Neural progenitor cell (in vitro differentiated cells): ENCODE measurements at regions not wholly inside any gene's neighbourhood (a gene's known extent, or its start where the extent isn't known, plus 50 kb on each side); places are given as distances from the start of the nearest gene placed in this dataset.

Source experiments
- DNase-seq: peaks from one replicate; pipeline ENCODE4 v3.0.0-alpha.2; 2016; ENCODE audit warnings: low spot score
- H2AFZ ChIP-seq: fragments of 200-600 bp; sonication (generic); replicated peaks from 2 replicates; pipeline ENCODE4 v1.6.1; 2016; ENCODE audit warnings: antibody characterized with exemption
- H3F3A ChIP-seq: fragments of 200-600 bp; sonication (generic); 2 replicates; pipeline ENCODE4 v1.6.1; 2016; ENCODE audit warnings: antibody characterized with exemption, low read depth
- H3K27ac ChIP-seq: fragments of 200-600 bp; sonication (generic); 2 replicates; pipeline ENCODE4 v1.5.1; 2016; ENCODE audit warnings: mild to moderate bottlenecking
- H3K27me3 ChIP-seq: fragments of 200-600 bp; sonication (generic); 2 replicates; pipeline ENCODE4 v1.6.1; 2016; ENCODE audit warnings: mild to moderate bottlenecking, moderate library complexity
- H3K36me3 ChIP-seq: fragments of 200-600 bp; sonication (generic); 2 replicates; pipeline ENCODE4 v1.5.1; 2016
- H3K4me1 ChIP-seq: fragments of 200-600 bp; sonication (generic); 2 replicates; pipeline ENCODE4 v1.6.1; 2016; ENCODE audit warnings: mixed run types
- H3K4me2 ChIP-seq: fragments of 200-600 bp; sonication (generic); 2 replicates; pipeline ENCODE4 v1.6.1; 2016
- H3K4me3 ChIP-seq: fragments of 200-600 bp; sonication (generic); 2 replicates; pipeline ENCODE4 v1.5.1; 2016
- H3K79me2 ChIP-seq: fragments of 200-600 bp; sonication (generic); 2 replicates; pipeline ENCODE4 v1.6.1; 2016; ENCODE audit warnings: low read depth
- H3K9ac ChIP-seq: fragments of 200-600 bp; sonication (generic); 2 replicates; pipeline ENCODE4 v1.6.1; 2016
- H3K9me3 ChIP-seq: fragments of 200-600 bp; sonication (generic); 2 replicates; pipeline ENCODE4 v1.5.1; 2016; ENCODE audit warnings: low read depth
- H4K20me1 ChIP-seq: fragments of 200-600 bp; sonication (generic); 2 replicates; pipeline ENCODE4 v1.6.1; 2016; ENCODE audit warnings: low read depth
- H3K27ac Mint-ChIP-seq: 3 replicates; pipeline ENCODE4 v1.8.0; 2021; ENCODE audit warnings: mixed read lengths
- H3K27me3 Mint-ChIP-seq: 2 replicates; pipeline ENCODE4 v1.8.0; 2022; ENCODE audit warnings: low read depth, mild to moderate bottlenecking, inconsistent platforms, moderate library complexity, mixed read lengths; ENCODE audit not compliant: insufficient read depth
- H3K36me3 Mint-ChIP-seq: 3 replicates; pipeline ENCODE4 v1.8.0; 2021; ENCODE audit warnings: mixed read lengths
- H3K4me1 Mint-ChIP-seq: 3 replicates; pipeline ENCODE4 v1.8.0; 2021; ENCODE audit warnings: mixed read lengths
- H3K4me3 Mint-ChIP-seq: 3 replicates; pipeline ENCODE4 v1.8.0; 2021; ENCODE audit warnings: mild to moderate bottlenecking, moderate library complexity, mixed read lengths
- H3K9me3 Mint-ChIP-seq: 3 replicates; pipeline ENCODE4 v1.8.0; 2020; ENCODE audit warnings: mixed read lengths
- EZH2 ChIP-seq: fragments of 200-600 bp; sonication (generic); IDR thresholded peaks from 2 replicates; pipeline ENCODE4 v1.6.1; 2017; ENCODE audit warnings: antibody characterized with exemption, mild to moderate bottlenecking, moderate library complexity
- EZH2phosphoT487 ChIP-seq: fragments of 200-600 bp; sonication (generic); IDR thresholded peaks from 2 replicates; pipeline ENCODE4 v1.6.1; 2017; ENCODE audit warnings: antibody characterized with exemption
- TF ChIP-seq, protein P1 (sequence below): fragments of 200-600 bp; sonication (generic); IDR thresholded peaks from 2 replicates; pipeline ENCODE4 v1.5.1; 2017; ENCODE audit warnings: antibody characterized with exemption, mild to moderate bottlenecking

DNA sequence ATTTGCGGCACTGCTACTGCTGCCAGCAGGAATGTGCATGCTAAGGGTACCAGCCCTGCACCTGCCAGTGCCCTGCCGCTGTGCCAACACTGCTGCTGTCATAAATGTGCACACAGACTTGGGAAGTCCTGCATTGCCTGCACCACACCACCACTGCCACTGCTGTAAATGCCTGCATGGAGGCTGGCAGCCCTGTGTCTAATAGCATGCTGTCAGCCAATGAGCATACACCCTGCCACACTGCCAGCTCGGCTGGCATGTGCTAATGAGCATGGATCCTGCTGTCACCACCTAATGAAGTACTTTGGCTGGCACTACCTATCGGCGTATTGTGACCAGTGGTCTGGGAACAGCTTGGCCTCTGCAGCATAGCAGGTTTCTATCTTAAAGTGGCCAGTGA, 981.8 kb upstream of the GBE1 start:
- Histone ChIP-seq H3K27ac (no peak overlapping the region), H3F3A (no peaks in the 10 kb centered on the region), H3K4me3 (no peak overlapping the region), H2AFZ (no peak overlapping the region), H3K4me2 (no peak overlapping the region), H3K79me2 (no peaks in the 10 kb centered on the region), H3K27me3 (no peaks in the 10 kb centered on the region), H3K36me3 (no peaks in the 10 kb centered on the region), H3K4me1 (peaks cover 9% of the 10 kb centered on the region), H3K9ac (no peak overlapping the region), H4K20me1 (no peaks in the 10 kb centered on the region), H3K9me3 (no peaks in the 10 kb centered on the region)
- DNase-seq, result no peak
- peaks cover 9% of the 10 kb centered on the region for H3K4me1 Mint-ChIP-seq
- H3K27ac Mint-ChIP-seq, result no peak overlapping the region
- TF ChIP-seq, protein P1, sequence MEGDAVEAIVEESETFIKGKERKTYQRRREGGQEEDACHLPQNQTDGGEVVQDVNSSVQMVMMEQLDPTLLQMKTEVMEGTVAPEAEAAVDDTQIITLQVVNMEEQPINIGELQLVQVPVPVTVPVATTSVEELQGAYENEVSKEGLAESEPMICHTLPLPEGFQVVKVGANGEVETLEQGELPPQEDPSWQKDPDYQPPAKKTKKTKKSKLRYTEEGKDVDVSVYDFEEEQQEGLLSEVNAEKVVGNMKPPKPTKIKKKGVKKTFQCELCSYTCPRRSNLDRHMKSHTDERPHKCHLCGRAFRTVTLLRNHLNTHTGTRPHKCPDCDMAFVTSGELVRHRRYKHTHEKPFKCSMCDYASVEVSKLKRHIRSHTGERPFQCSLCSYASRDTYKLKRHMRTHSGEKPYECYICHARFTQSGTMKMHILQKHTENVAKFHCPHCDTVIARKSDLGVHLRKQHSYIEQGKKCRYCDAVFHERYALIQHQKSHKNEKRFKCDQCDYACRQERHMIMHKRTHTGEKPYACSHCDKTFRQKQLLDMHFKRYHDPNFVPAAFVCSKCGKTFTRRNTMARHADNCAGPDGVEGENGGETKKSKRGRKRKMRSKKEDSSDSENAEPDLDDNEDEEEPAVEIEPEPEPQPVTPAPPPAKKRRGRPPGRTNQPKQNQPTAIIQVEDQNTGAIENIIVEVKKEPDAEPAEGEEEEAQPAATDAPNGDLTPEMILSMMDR, result no peak
- TF ChIP-seq EZH2 (no peak), EZH2phosphoT487 (no peak)
- peaks cover 2% of the 10 kb centered on the region for H3K27me3 Mint-ChIP-seq
- H3K4me3 Mint-ChIP-seq, result no peak overlapping the region
- H3K36me3 Mint-ChIP-seq, result no peaks in the 10 kb centered on the region
- no peaks in the 10 kb centered on the region for H3K9me3 Mint-ChIP-seq

DNA sequence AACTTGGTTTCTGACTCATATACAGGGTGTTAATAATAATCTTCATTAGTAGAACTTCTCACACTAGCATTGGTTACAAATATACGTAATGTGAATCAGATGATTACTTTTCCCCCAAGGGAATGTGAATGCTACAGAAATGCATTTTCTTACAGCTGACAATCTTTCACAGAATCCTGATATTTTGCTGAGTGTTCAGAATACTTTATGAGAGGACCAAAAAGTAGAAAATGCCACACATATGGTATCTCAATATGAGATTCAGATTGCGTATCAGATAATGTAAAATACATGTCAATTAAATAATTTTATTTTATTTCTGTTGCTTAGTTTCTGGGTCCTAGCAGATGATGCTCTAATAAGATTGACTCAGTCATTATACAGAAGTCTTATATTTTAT, 979.9 kb upstream of the GBE1 start:
- no peak for DNase-seq
- no peaks in the 10 kb centered on the region for H3K9me3 ChIP-seq
- H3K4me1 Mint-ChIP-seq, result peaks cover 9% of the 10 kb centered on the region
- no peaks in the 10 kb centered on the region for H3K79me2 ChIP-seq
- H3K36me3 ChIP-seq, result no peaks in the 10 kb centered on the region
- H3K9ac ChIP-seq, result no peak overlapping the region
- H3K4me3 ChIP-seq, result no peak overlapping the region
- H3K4me2 ChIP-seq, result no peak overlapping the region
- H3K4me3 Mint-ChIP-seq, result no peak overlapping the region
- H3K27me3 ChIP-seq, result no peaks in the 10 kb centered on the region
- peaks cover 11% of the 10 kb centered on the region for H3K4me1 ChIP-seq
- H3K27ac ChIP-seq, result no peak overlapping the region
- H2AFZ ChIP-seq, result no peak overlapping the region
- H3K36me3 Mint-ChIP-seq, result no peaks in the 10 kb centered on the region
- no peaks in the 10 kb centered on the region for H3F3A ChIP-seq
- no peak for TF ChIP-seq EZH2phosphoT487
- no peak for TF ChIP-seq EZH2
- TF ChIP-seq, protein P1, result no peak
- no peaks in the 10 kb centered on the region for H3K9me3 Mint-ChIP-seq
- H4K20me1 ChIP-seq, result no peaks in the 10 kb centered on the region
- H3K27ac Mint-ChIP-seq, result no peak overlapping the region
- peaks cover 2% of the 10 kb centered on the region for H3K27me3 Mint-ChIP-seq

DNA sequence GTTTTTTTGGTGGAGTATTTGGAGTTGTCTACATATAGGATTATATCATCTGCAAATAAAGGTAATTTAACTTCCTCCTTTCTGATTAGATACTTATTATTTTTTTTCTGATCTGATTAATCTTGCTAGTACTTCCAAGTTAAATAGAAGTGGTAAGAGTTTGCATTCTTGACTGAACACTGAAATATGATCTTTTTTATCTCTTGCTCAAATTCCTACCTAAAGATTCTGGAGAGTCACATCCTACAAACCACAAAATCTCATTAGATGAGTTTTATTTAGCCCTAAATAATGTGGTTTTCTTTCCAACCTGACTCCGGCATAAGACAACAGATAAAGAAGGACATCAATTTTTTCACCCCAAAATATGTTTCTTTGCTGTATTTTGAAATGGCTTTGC, 977.9 kb upstream of the GBE1 start:
- no peak for DNase-seq
- no peak overlapping the region for H3K27ac Mint-ChIP-seq
- peaks cover 9% of the 10 kb centered on the region for H3K4me1 Mint-ChIP-seq
- no peaks in the 10 kb centered on the region for H3K9me3 Mint-ChIP-seq
- Histone ChIP-seq H3K9me3 (no peaks in the 10 kb centered on the region), H3K27ac (no peak overlapping the region), H3K9ac (no peak overlapping the region), H3K4me3 (no peak overlapping the region), H3K79me2 (no peaks in the 10 kb centered on the region), H3K27me3 (no peaks in the 10 kb centered on the region), H2AFZ (no peak overlapping the region), H3K4me1 (peaks cover 14% of the 10 kb centered on the region), H3K4me2 (no peak overlapping the region), H3K36me3 (no peaks in the 10 kb centered on the region), H3F3A (no peaks in the 10 kb centered on the region), H4K20me1 (no peaks in the 10 kb centered on the region)
- no peak for TF ChIP-seq EZH2
- TF ChIP-seq EZH2phosphoT487, result no peak
- no peaks in the 10 kb centered on the region for H3K36me3 Mint-ChIP-seq
- no peak overlapping the region for H3K4me3 Mint-ChIP-seq
- H3K27me3 Mint-ChIP-seq, result peaks cover 2% of the 10 kb centered on the region

DNA sequence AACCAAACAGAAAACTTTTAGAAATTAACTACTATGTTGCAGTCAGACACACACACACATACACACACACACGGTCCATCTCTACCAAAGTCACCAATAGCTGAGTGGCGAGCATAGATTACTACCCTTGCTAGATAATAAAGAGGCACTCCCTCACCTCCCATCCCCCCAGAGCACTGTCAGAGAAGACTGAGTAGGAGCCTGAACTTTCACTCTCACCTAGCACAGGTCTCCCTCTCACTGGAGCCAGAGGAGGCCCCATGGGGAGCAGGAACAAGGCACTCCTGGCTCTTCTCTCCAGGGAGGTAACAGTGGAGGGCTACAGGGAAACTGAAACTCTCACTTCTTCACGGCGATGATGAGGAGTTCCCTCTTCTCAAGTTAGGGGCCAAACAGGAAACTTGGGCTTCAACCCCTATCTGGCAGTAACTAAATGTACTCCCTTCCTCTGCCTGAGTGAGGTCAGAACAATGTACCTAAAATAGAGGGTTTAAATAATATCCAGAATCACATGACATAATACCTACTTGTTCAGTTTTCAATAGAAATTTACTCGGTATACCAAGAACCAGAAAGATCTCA, 975.3 kb upstream of the GBE1 start:
- Mint-ChIP-seq H3K9me3 (no peaks in the 10 kb centered on the region), H3K27me3 (peaks cover 2% of the 10 kb centered on the region), H3K27ac (no peak overlapping the region), H3K4me1 (peaks cover 9% of the 10 kb centered on the region), H3K4me3 (no peak overlapping the region), H3K36me3 (no peaks in the 10 kb centered on the region)
- H3K4me3 ChIP-seq, result no peak overlapping the region
- H3K9ac ChIP-seq, result no peak overlapping the region
- no peaks in the 10 kb centered on the region for H3K79me2 ChIP-seq
- no peaks in the 10 kb centered on the region for H3K36me3 ChIP-seq
- H3K27me3 ChIP-seq, result no peaks in the 10 kb centered on the region
- no peaks in the 10 kb centered on the region for H3F3A ChIP-seq
- TF ChIP-seq, protein P1, result no peak
- TF ChIP-seq EZH2phosphoT487 (no peak), EZH2 (no peak)
- no peaks in the 10 kb centered on the region for H3K9me3 ChIP-seq
- H3K4me1 ChIP-seq, result peaks cover 14% of the 10 kb centered on the region
- no peak overlapping the region for H3K27ac ChIP-seq
- H4K20me1 ChIP-seq, result no peaks in the 10 kb centered on the region
- no peak for DNase-seq
- H3K4me2 ChIP-seq, result no peak overlapping the region
- H2AFZ ChIP-seq, result peak overlapping the region; percentile 41
